CD14-positive monocyte (primary cell): ENCODE measurements at regions not wholly inside any gene's neighbourhood (a gene's known extent, or its start where the extent isn't known, plus 50 kb on each side); places are given as distances from the start of the nearest gene placed in this dataset.

ENCODE experiments used
- DNase-seq, 3 donors: peaks; one replicate each; pipeline ENCODE4 v3.0.0-alpha.2; 2011 to 2022
- H2AFZ ChIP-seq: 2 replicates; pipeline ENCODE4 v1.6.0; 2012; ENCODE audit warnings: mild to moderate bottlenecking, low read depth, low read length, inconsistent platforms; ENCODE audit not compliant: insufficient read depth, poor library complexity, severe bottlenecking
- H3K27ac ChIP-seq, 2 donors: 1 replicate in 1 of 2; 2 replicates in 1 of 2; pipeline ENCODE4 v1.5.1; 2012 to 2013; ENCODE audit warnings: low read length in 2 of 2, control low read depth in 1 of 2, inconsistent platforms in 1 of 2, low read depth in 1 of 2, mild to moderate bottlenecking in 1 of 2
- H3K27me3 ChIP-seq, 2 donors: one replicate each; pipeline versions ENCODE4 v1.6.0 to v1.6.1; 2011 to 2013; ENCODE audit warnings: low read length in 2 of 2; ENCODE audit not compliant: control insufficient read depth in 2 of 2, insufficient read depth in 2 of 2
- H3K36me3 ChIP-seq, 2 donors: replicated peaks in 1 of 2; 1 replicate in 1 of 2; 2 replicates in 1 of 2; pipeline versions ENCODE4 v1.5.1 to v1.6.1; 2012 to 2013; ENCODE audit warnings: low read length in 2 of 2, control low read depth in 1 of 2, inconsistent platforms in 1 of 2, mild to moderate bottlenecking in 1 of 2; ENCODE audit not compliant: insufficient read depth in 2 of 2, control insufficient read depth in 1 of 2
- H3K4me1 ChIP-seq, 2 donors: 1 replicate in 1 of 2; 2 replicates in 1 of 2; pipeline versions ENCODE4 v1.5.1 to v1.6.1; 2012 to 2013; ENCODE audit warnings: low read length in 2 of 2, control low read depth in 1 of 2, inconsistent platforms in 1 of 2, mild to moderate bottlenecking in 1 of 2, moderate library complexity in 1 of 2; ENCODE audit not compliant: insufficient read depth in 2 of 2, control insufficient read depth in 1 of 2
- H3K4me2 ChIP-seq: replicated peaks from 2 replicates; pipeline ENCODE3; 2012; ENCODE audit warnings: low read length, moderate library complexity, mild to moderate bottlenecking; ENCODE audit not compliant: poor library complexity, severe bottlenecking; ENCODE audit errors: extremely low read depth
- H3K4me3 ChIP-seq, 3 experiments: fragments of 200-600 bp in 1 of 3; sonication (generic) in 1 of 3; replicated peaks in 1 of 3; 1 replicate in 2 of 3; 2 replicates in 1 of 3; pipeline ENCODE4 v1.5.1; 2011 to 2013; ENCODE audit warnings: low read length in 3 of 3, mild to moderate bottlenecking in 3 of 3, control low read depth in 2 of 3, low read depth in 2 of 3, inconsistent platforms in 1 of 3, moderate library complexity in 1 of 3
- H3K79me2 ChIP-seq: 2 replicates; pipeline ENCODE4 v1.6.0; 2012; ENCODE audit warnings: mild to moderate bottlenecking, control low read depth, inconsistent platforms, low read length, moderate library complexity; ENCODE audit not compliant: insufficient read depth
- H3K9ac ChIP-seq: 2 replicates; pipeline ENCODE4 v1.6.0; 2017; ENCODE audit warnings: low read length, mild to moderate bottlenecking; ENCODE audit not compliant: insufficient read depth, poor library complexity, severe bottlenecking
- H3K9me3 ChIP-seq, 2 donors: replicated peaks in 1 of 2; 1 replicate in 1 of 2; 2 replicates in 1 of 2; pipeline versions ENCODE4 v1.5.1 to v1.6.1; 2012 to 2013; ENCODE audit warnings: low read length in 2 of 2, control low read depth in 1 of 2; ENCODE audit not compliant: control insufficient read depth in 1 of 2, insufficient read depth in 1 of 2
- H4K20me1 ChIP-seq: 2 replicates; pipeline ENCODE4 v1.6.0; 2012; ENCODE audit warnings: mild to moderate bottlenecking, low read length, control low read depth, moderate library complexity; ENCODE audit not compliant: insufficient read depth
- H3K27ac Mint-ChIP-seq, 7 donors: one replicate each; pipeline ENCODE4 v1.8.0; 2020; ENCODE audit warnings: mild to moderate bottlenecking in 7 of 7, mixed read lengths in 7 of 7, moderate library complexity in 6 of 7, inconsistent platforms in 2 of 7
- H3K27me3 Mint-ChIP-seq, 3 donors: one replicate each; pipeline ENCODE4 v1.8.0; 2021 to 2022; ENCODE audit warnings: low read depth in 3 of 3, mild to moderate bottlenecking in 3 of 3, mixed read lengths in 3 of 3, moderate library complexity in 3 of 3, inconsistent platforms in 1 of 3
- H3K36me3 Mint-ChIP-seq, 2 donors: one replicate each; pipeline ENCODE4 v1.8.0; 2020; ENCODE audit warnings: mixed read lengths in 2 of 2, inconsistent platforms in 1 of 2, mild to moderate bottlenecking in 1 of 2
- H3K4me1 Mint-ChIP-seq: one replicate; pipeline ENCODE4 v1.8.0; 2020; ENCODE audit warnings: mild to moderate bottlenecking, mixed read lengths
- H3K4me3 Mint-ChIP-seq, 2 donors: one replicate each; pipeline ENCODE4 v1.8.0; 2020; ENCODE audit warnings: mild to moderate bottlenecking in 2 of 2, mixed read lengths in 2 of 2, moderate library complexity in 1 of 2
- H3K9me3 Mint-ChIP-seq, 7 donors: one replicate each; pipeline ENCODE4 v1.8.0; 2020 to 2022; ENCODE audit warnings: mixed read lengths in 7 of 7, mild to moderate bottlenecking in 6 of 7, moderate library complexity in 6 of 7, inconsistent platforms in 2 of 7
- WGBS: methylation state at CpG from one replicate; pipeline ENCODE4 v1.1.5; 2013; ENCODE audit warnings: missing lambda C conversion rate; ENCODE audit not compliant: insufficient coverage; 5-methylcytosine and 5-hydroxymethylcytosine counted together
- intact Hi-C, 2 donors: fragments of 100-400 bp; cut with micrococcal nuclease; formaldehyde crosslinking; loops; one replicate each; pipeline versions ENCODE4 v1.15.0 to v1.15.1; 2023
- TF ChIP-seq, protein P1 (sequence below): fragments of 200-600 bp; IDR thresholded peaks from one replicate; pipeline ENCODE4 v1.8.0; 2022; ENCODE audit warnings: antibody characterized with exemption, mild to moderate bottlenecking

DNA sequence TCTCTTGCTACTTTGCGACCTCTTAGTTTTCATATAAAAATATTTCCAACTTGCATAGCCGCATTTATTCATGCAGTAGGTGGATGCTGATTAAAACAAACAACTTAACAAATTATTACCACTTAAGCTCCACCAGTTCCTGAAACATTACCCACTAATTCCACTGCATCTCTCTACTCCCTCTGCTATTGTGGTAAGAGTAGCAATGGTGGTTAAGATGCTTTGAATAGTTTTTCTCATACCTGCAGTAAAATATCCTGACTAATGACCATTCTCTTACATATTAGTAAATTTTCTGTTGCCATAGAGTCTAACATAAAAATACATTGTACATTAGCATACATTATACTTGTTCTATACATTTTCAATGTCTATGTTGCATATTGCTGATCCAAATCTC lies 397.6 kb upstream of the PLSCR5 start:
- no peaks in the 10 kb centered on the region for H3K79me2 ChIP-seq
- no peaks in the 10 kb centered on the region for H3K27me3 ChIP-seq
- WGBS = no CpG with 5 or more reads among the region's 2 CpGs

DNA sequence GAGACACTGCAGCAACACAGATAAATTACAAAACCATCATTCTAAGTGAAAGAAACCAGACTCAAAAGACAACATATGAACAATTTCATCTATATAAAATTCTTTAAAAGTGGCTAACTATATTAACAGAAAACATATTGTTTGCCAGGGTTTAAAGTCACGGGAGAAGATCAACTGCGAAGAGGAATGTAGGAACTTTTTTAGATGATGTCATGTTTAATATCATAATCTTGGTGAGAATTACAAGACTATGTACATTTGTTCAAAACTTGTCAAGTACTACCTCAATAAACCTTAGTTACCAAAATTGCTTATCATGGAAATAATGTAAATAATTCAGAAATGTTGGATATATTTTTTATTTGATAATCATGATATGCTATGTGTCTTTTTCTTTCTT lies 395.1 kb upstream of the PLSCR5 start:
- Mint-ChIP-seq H3K9me3 (peaks cover 0 to 4% (median 3%) of the 10 kb centered on the region in 7 donors), H3K36me3 (no peaks in the 10 kb centered on the region), H3K27me3 (no peaks in the 10 kb centered on the region), H3K4me3 (no peak overlapping the region), H3K27ac (no peak overlapping the region), H3K4me1 (no peaks in the 10 kb centered on the region)
- Histone ChIP-seq H4K20me1 (no peaks in the 10 kb centered on the region), H3K36me3 (no peaks in the 10 kb centered on the region), H3K27ac (no peak overlapping the region), H3K27me3 (no peaks in the 10 kb centered on the region), H3K4me1 (no peaks in the 10 kb centered on the region), H3K9me3 (peaks cover 5 to 8% of the 10 kb centered on the region in 2 donors), H3K79me2 (no peaks in the 10 kb centered on the region), H2AFZ (no peak overlapping the region), H3K9ac (no peak overlapping the region), H3K4me3 (no peak overlapping the region), H3K4me2 (no peak overlapping the region)
- WGBS = no CpG with 5 or more reads among the region's 2 CpGs
- intact Hi-C loops = no loop called here
- TF ChIP-seq, protein P1, sequence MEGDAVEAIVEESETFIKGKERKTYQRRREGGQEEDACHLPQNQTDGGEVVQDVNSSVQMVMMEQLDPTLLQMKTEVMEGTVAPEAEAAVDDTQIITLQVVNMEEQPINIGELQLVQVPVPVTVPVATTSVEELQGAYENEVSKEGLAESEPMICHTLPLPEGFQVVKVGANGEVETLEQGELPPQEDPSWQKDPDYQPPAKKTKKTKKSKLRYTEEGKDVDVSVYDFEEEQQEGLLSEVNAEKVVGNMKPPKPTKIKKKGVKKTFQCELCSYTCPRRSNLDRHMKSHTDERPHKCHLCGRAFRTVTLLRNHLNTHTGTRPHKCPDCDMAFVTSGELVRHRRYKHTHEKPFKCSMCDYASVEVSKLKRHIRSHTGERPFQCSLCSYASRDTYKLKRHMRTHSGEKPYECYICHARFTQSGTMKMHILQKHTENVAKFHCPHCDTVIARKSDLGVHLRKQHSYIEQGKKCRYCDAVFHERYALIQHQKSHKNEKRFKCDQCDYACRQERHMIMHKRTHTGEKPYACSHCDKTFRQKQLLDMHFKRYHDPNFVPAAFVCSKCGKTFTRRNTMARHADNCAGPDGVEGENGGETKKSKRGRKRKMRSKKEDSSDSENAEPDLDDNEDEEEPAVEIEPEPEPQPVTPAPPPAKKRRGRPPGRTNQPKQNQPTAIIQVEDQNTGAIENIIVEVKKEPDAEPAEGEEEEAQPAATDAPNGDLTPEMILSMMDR = no peak
- DNase-seq = no peak

More for the DNA sequence above, 397.6 kb upstream of the PLSCR5 start:
- no peaks in the 10 kb centered on the region for H3K4me1 Mint-ChIP-seq
- H2AFZ ChIP-seq = no peak overlapping the region
- H3K9me3 ChIP-seq = peaks cover 5 to 8% of the 10 kb centered on the region in 2 donors
- H3K36me3 Mint-ChIP-seq = no peaks in the 10 kb centered on the region
- no peak overlapping the region for H3K27ac ChIP-seq
- H3K27me3 Mint-ChIP-seq = no peaks in the 10 kb centered on the region
- H3K36me3 ChIP-seq = no peaks in the 10 kb centered on the region
- peaks cover 0 to 6% (median 3%) of the 10 kb centered on the region in 7 donors for H3K9me3 Mint-ChIP-seq
- H3K4me2 ChIP-seq = no peak overlapping the region
- DNase-seq = no peak
- H3K27ac Mint-ChIP-seq = no peak overlapping the region
- TF ChIP-seq, protein P1 = no peak
- no peaks in the 10 kb centered on the region for H3K4me1 ChIP-seq
- no peak overlapping the region for H3K4me3 ChIP-seq
- H3K9ac ChIP-seq = no peak overlapping the region
- intact Hi-C loops = no loop called here
- H3K4me3 Mint-ChIP-seq = no peak overlapping the region
- H4K20me1 ChIP-seq = no peaks in the 10 kb centered on the region
